Activated T-cell treated with anti-CD3 and anti-CD28 coated beads, Interleukin-2, amount 50 U/mL, for 24 hours (primary cell): ENCODE measurements at regions not wholly inside any gene's neighbourhood (a gene's known extent, or its start where the extent isn't known, plus 50 kb on each side); places are given as distances from the start of the nearest gene placed in this dataset.

Experiments used
- DNase-seq: peaks from one replicate; pipeline ENCODE4 v3.0.0-alpha.2; 2020
- H3K27ac Mint-ChIP-seq: 2 replicates; pipeline ENCODE4 v1.8.0; 2020; ENCODE audit warnings: mild to moderate bottlenecking, mixed read lengths
- H3K27me3 Mint-ChIP-seq: 2 replicates; pipeline ENCODE4 v1.8.0; 2020; ENCODE audit warnings: mixed read lengths
- H3K36me3 Mint-ChIP-seq: 2 replicates; pipeline ENCODE4 v1.8.0; 2020; ENCODE audit warnings: low read depth, mixed read lengths
- H3K4me1 Mint-ChIP-seq: 2 replicates; pipeline ENCODE4 v1.8.0; 2020; ENCODE audit warnings: low read depth, mixed read lengths
- H3K4me3 Mint-ChIP-seq: 2 replicates; pipeline ENCODE4 v1.8.0; 2020; ENCODE audit warnings: mild to moderate bottlenecking, moderate library complexity, mixed read lengths
- H3K9me3 Mint-ChIP-seq: 2 replicates; pipeline ENCODE4 v1.8.0; 2020; ENCODE audit warnings: mixed read lengths

- no peak for DNase-seq
Measured at GRCh38 chr3:56917361-56918110, 115.8 kb upstream of the ARHGEF3 start.

GRCh38 chr3:56916716-56917360, 115.1 kb upstream of the ARHGEF3 start:
- H3K9me3 Mint-ChIP-seq: no peaks in the 10 kb centered on the region
- no peaks in the 10 kb centered on the region for H3K27me3 Mint-ChIP-seq
- no peak for DNase-seq
- H3K27ac Mint-ChIP-seq: peak overlapping the region; percentile 95
- peaks cover 5% of the 10 kb centered on the region for H3K36me3 Mint-ChIP-seq
- peaks cover 89% of the 10 kb centered on the region for H3K4me1 Mint-ChIP-seq
- H3K4me3 Mint-ChIP-seq: peak overlapping the region; percentile 79

More at GRCh38 chr3:56917361-56918110, 115.8 kb upstream of the ARHGEF3 start:
- Mint-ChIP-seq H3K4me1 (peaks cover 92% of the 10 kb centered on the region), H3K27ac (peak overlapping the region; percentile 95), H3K4me3 (peak overlapping the region; percentile 79), H3K27me3 (no peaks in the 10 kb centered on the region), H3K9me3 (no peaks in the 10 kb centered on the region), H3K36me3 (peaks cover 5% of the 10 kb centered on the region)

GRCh38 chr3:56915966-56916586, 114.3 kb upstream of the ARHGEF3 start:
- Mint-ChIP-seq H3K36me3 (peaks cover 6% of the 10 kb centered on the region), H3K4me1 (peaks cover 85% of the 10 kb centered on the region), H3K27ac (peak overlapping the region; percentile 95), H3K27me3 (no peaks in the 10 kb centered on the region), H3K9me3 (no peaks in the 10 kb centered on the region), H3K4me3 (peak overlapping the region; percentile 79)
- DNase-seq: peak; percentile 75

GRCh38 chr3:56914646-56915045, 112.9 kb upstream of the ARHGEF3 start:
- Mint-ChIP-seq H3K9me3 (no peaks in the 10 kb centered on the region), H3K36me3 (peaks cover 12% of the 10 kb centered on the region), H3K27me3 (no peaks in the 10 kb centered on the region), H3K4me3 (peak overlapping the region; percentile 79), H3K4me1 (peaks cover 90% of the 10 kb centered on the region), H3K27ac (peak overlapping the region; percentile 95)
- DNase-seq: no peak

DNA sequence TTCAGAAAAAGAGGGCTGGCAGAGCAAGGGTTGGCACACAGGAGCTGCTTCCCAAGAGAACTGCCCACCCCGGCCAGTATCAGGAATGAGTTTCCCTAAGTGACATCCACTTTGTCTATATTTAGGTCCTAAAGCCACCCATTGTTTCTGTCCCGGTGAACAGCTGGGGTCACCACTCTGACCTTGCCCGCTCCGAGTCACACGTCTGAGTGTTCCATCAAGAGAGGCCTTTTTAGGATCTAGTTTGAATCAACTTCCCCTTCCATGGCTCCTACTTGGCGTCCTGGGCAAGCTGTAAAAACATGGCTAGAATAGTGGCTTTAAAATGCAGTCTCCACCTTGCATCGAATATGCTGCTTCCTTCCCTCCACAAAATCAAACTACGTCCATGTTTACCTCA, 109.6 kb upstream of the ARHGEF3 start:
- no peak for DNase-seq
- Mint-ChIP-seq H3K4me3 (no peak overlapping the region), H3K27ac (no peak overlapping the region), H3K27me3 (no peaks in the 10 kb centered on the region), H3K4me1 (peaks cover 82% of the 10 kb centered on the region), H3K36me3 (peaks cover 21% of the 10 kb centered on the region), H3K9me3 (no peaks in the 10 kb centered on the region)

DNA sequence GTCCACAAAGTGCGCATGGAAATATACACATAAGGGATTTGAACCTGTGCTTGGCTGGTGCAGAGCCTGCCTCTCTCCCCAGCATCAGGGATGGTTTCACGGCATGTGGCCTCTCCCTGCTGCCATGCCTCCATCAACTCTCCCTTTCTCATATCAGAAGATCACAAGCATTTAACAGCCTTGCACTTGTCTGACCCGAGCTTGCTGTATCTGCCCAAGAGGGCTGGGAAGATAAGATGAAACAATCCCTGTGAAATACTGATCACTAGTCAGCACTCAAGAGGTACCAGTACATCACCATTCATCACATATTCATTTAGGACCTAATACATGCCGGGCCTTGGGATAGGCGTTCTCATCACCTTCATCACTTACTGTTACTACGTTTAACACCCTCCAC, 107.6 kb upstream of the ARHGEF3 start:
- no peak for DNase-seq
- Mint-ChIP-seq H3K4me3 (no peak overlapping the region), H3K9me3 (no peaks in the 10 kb centered on the region), H3K4me1 (peaks cover 76% of the 10 kb centered on the region), H3K27me3 (no peaks in the 10 kb centered on the region), H3K27ac (peak overlapping the region; percentile 9), H3K36me3 (peaks cover 15% of the 10 kb centered on the region)

DNA sequence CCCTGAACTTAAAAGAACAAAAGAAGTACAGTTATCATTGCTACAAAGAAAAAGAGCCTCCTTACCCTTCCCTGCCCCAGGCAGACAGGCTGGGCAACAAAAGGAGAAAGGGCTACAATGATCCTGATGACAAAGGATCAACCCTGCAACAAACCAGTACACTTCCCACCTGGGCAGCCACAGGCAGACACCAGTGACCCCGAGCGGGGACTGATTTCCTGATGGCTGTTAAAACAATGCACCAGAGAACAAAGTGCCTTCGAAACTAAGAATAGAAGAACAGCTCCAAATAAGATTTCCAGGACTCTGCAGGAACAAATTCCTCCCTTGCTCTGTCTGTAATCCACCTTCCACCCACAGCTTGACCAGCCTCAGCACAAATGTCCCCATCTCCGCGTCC, 106.3 kb upstream of the ARHGEF3 start:
- Mint-ChIP-seq H3K9me3 (no peaks in the 10 kb centered on the region), H3K36me3 (peaks cover 18% of the 10 kb centered on the region), H3K4me3 (no peak overlapping the region), H3K27me3 (no peaks in the 10 kb centered on the region), H3K27ac (no peak overlapping the region), H3K4me1 (peaks cover 70% of the 10 kb centered on the region)
- DNase-seq: no peak

DNA sequence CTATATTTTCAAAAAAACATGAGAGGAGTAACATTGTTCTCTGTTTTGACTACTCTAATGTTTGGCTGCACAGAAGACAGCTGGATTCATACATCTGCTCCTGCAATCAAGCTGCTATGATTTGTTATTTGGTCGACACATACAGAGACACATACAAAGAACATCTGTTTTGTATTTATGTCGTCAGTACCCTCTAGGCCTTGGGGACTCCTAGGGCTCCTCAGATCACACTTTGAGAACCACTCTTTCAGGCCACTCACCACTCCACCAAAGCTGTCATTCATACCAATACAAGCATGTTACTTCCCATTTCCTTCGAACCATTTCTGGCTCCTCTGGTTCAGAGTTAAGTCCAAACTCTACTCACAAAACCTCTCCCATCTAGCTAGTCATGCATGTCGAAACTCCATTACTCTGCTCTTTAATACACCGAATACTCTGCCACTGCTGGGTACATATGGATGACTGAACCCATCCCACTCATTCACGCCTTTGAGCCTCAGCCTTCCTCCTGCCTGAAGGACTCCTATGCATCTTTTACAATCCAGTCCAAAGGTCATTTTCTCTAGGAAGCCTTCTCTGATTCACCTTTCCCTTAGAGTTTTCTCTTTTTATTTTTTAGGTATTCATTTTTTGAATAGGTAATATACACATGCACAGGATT, 102.9 kb upstream of the ARHGEF3 start:
- H3K27ac Mint-ChIP-seq: no peak overlapping the region
- H3K27me3 Mint-ChIP-seq: no peaks in the 10 kb centered on the region
- peaks cover 12% of the 10 kb centered on the region for H3K36me3 Mint-ChIP-seq
- H3K4me1 Mint-ChIP-seq: peaks cover 74% of the 10 kb centered on the region
- no peak for DNase-seq
- H3K9me3 Mint-ChIP-seq: no peaks in the 10 kb centered on the region
- no peak overlapping the region for H3K4me3 Mint-ChIP-seq

- Mint-ChIP-seq H3K36me3 (peaks cover 5% of the 10 kb centered on the region), H3K9me3 (no peaks in the 10 kb centered on the region), H3K27ac (peak overlapping the region; percentile 16), H3K4me1 (peaks cover 70% of the 10 kb centered on the region), H3K4me3 (no peak overlapping the region), H3K27me3 (no peaks in the 10 kb centered on the region)
- DNase-seq: no peak
Measured at GRCh38 chr3:56903231-56903782, 101.6 kb upstream of the ARHGEF3 start.

GRCh38 chr3:56902468-56903160, 100.9 kb upstream of the ARHGEF3 start:
- peaks cover 5% of the 10 kb centered on the region for H3K36me3 Mint-ChIP-seq
- H3K4me1 Mint-ChIP-seq: peaks cover 64% of the 10 kb centered on the region
- no peak for DNase-seq
- no peak overlapping the region for H3K4me3 Mint-ChIP-seq
- no peaks in the 10 kb centered on the region for H3K27me3 Mint-ChIP-seq
- peak overlapping the region; percentile 26 for H3K27ac Mint-ChIP-seq
- no peaks in the 10 kb centered on the region for H3K9me3 Mint-ChIP-seq

GRCh38 chr3:56900801-56901200, 99.1 kb upstream of the ARHGEF3 start:
- DNase-seq: no peak
- no peaks in the 10 kb centered on the region for H3K27me3 Mint-ChIP-seq
- peaks cover 71% of the 10 kb centered on the region for H3K4me1 Mint-ChIP-seq
- peaks cover 8% of the 10 kb centered on the region for H3K36me3 Mint-ChIP-seq
- no peak overlapping the region for H3K27ac Mint-ChIP-seq
- no peaks in the 10 kb centered on the region for H3K9me3 Mint-ChIP-seq
- no peak overlapping the region for H3K4me3 Mint-ChIP-seq

DNA sequence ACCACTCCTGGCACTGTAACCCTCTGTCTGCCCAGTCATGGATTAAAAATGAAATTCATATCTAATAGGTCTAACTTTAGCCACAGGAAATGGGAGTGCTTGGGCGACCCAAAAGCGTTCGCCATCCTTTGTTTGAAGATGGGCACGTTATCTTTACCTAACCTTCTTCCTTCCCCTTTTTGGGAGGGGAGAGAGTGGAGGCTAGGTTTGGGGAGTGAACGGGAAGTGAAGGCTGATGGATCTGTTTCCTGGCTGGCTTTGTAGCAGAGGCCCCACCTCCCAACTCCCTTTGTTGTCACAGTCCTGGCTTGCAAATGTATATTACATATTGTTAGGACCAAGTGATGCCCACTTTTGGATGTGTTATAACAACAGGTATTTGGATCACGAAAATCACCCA, 98.1 kb upstream of the ARHGEF3 start:
- Mint-ChIP-seq H3K4me1 (peaks cover 70% of the 10 kb centered on the region), H3K27ac (no peak overlapping the region), H3K4me3 (no peak overlapping the region), H3K27me3 (no peaks in the 10 kb centered on the region), H3K9me3 (no peaks in the 10 kb centered on the region), H3K36me3 (peaks cover 8% of the 10 kb centered on the region)
- no peak for DNase-seq

DNA sequence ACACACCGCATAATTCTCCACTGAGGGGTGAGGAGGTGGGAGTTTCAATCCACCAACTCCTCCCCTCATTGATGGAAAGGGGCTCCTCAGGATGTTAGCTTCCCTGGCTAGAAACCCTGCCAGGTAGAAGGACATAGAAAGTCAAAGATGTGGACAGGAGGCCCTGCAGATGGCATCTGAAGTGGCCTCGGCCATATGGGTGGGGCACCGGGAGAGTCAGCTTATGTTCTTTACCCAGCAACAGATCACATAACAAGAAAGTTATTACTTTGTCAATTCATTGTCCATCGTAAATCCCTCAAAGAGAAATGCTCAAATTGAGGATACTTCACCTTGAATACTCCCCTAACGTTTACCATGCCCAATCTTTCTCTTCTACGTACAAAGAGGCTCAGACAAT, 97.3 kb upstream of the ARHGEF3 start:
- Mint-ChIP-seq H3K27ac (no peak overlapping the region), H3K9me3 (no peaks in the 10 kb centered on the region), H3K4me3 (no peak overlapping the region)

DNA sequence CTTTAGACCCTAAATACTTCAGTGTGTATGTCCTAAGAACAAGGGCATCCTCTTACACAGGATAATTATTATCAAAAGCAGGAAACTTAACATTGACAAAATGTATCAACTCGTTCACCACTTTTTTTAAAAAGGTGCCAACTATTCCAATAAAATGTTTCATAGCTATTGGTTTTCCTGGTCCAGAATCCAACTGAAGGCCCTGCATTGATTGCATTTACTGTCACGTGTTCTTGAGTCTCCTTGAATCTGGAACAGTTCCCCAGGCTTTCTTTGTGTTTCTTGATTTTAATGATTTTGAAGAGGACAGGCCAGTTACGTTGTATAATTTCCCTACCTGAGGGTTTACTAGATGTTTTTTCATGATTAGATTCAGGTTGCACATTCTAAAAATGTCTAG, 94.6 kb upstream of the ARHGEF3 start:
- Mint-ChIP-seq H3K9me3 (no peaks in the 10 kb centered on the region), H3K36me3 (peaks cover 5% of the 10 kb centered on the region), H3K27ac (no peak overlapping the region), H3K4me1 (peaks cover 69% of the 10 kb centered on the region), H3K27me3 (no peaks in the 10 kb centered on the region), H3K4me3 (no peak overlapping the region)
- no peak for DNase-seq

More for the DNA sequence above, 97.3 kb upstream of the ARHGEF3 start:
- DNase-seq: no peak
- Mint-ChIP-seq H3K4me1 (peaks cover 72% of the 10 kb centered on the region), H3K27me3 (no peaks in the 10 kb centered on the region), H3K36me3 (peaks cover 8% of the 10 kb centered on the region)
